ENCODE measurements at regions not wholly inside any gene's neighbourhood (a gene's known extent, or its start where the extent isn't known, plus 50 kb on each side); places are given as distances from the start of the nearest gene placed in this dataset.

DNA sequence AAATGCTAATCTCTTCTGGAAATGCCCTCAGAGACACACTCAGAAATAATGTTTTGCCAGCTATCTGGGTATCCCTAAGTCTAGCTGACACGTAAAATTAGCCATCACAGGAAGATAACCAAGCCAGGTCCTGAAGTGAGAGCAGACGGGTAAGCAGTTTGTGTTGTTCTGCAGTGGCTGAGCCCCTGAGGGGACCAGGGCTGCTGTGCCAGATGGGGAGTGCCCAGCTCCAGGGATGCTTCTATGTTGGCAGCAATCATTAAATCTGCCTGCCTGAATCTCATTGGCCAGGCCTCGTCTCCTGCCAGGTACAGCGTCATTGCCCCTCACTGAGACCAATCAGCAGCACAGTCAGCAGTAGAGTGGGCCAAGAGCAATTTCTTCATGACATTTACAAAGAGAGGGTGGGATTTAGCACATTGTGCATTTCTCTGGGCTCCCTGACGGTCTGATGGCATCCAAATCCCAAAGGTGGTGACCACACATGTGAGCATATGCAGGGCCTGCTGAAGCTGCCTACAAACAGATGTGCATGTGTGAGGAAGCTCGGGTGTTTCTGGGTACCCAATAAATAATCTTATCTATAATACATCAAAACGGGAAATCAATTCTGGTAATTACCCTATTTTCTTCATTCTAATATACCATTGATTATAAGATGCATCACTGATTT is 58.7 kb upstream of the LRRN2 start:
- no peak for TF ChIP-seq SP1 (IDR thresholded peaks at IDR 0.05)
- TF ChIP-seq, protein P1, sequence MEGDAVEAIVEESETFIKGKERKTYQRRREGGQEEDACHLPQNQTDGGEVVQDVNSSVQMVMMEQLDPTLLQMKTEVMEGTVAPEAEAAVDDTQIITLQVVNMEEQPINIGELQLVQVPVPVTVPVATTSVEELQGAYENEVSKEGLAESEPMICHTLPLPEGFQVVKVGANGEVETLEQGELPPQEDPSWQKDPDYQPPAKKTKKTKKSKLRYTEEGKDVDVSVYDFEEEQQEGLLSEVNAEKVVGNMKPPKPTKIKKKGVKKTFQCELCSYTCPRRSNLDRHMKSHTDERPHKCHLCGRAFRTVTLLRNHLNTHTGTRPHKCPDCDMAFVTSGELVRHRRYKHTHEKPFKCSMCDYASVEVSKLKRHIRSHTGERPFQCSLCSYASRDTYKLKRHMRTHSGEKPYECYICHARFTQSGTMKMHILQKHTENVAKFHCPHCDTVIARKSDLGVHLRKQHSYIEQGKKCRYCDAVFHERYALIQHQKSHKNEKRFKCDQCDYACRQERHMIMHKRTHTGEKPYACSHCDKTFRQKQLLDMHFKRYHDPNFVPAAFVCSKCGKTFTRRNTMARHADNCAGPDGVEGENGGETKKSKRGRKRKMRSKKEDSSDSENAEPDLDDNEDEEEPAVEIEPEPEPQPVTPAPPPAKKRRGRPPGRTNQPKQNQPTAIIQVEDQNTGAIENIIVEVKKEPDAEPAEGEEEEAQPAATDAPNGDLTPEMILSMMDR (IDR thresholded peaks at IDR 0.05; ENCODE audit: low read depth, low read length, missing input control): no peak
- TF ChIP-seq YY1 (IDR thresholded peaks at IDR 0.05): no peak
- no peak for TF ChIP-seq JUND (IDR thresholded peaks at IDR 0.05)
- no peak for TF ChIP-seq REST (IDR thresholded peaks at IDR 0.05)
- TF ChIP-seq RAD21 (IDR thresholded peaks at IDR 0.05): no peak
- no peak for TF ChIP-seq TAF1 (conservative IDR thresholded peaks at IDR 0.05)
- TF ChIP-seq, protein P2, sequence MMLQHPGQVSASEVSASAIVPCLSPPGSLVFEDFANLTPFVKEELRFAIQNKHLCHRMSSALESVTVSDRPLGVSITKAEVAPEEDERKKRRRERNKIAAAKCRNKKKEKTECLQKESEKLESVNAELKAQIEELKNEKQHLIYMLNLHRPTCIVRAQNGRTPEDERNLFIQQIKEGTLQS (IDR thresholded peaks at IDR 0.05): no peak
- no peak for TF ChIP-seq FOXA2 (IDR thresholded peaks at IDR 0.05)
- no peak for TF ChIP-seq HNF4G (IDR thresholded peaks at IDR 0.05)
- TF ChIP-seq GABPA (IDR thresholded peaks at IDR 0.05 in 1 of 2, conservative IDR thresholded peaks at IDR 0.05 in 1 of 2): no peak
- no peak for TF ChIP-seq EGR1 (IDR thresholded peaks at IDR 0.05; ENCODE audit: low read depth in 2 of 2)

Measured in liver (tissue), 3 donors.